Activated CD4-positive, alpha-beta T cell treated with anti-CD3 and anti-CD28 coated beads, Interleukin-10, Interleukin-2, amounts not matched to agents 100 ng/mL and 50 ng/mL, durations not matched to agents 16 hours and 8 hours (primary cell): ENCODE measurements at regions not wholly inside any gene's neighbourhood (a gene's known extent, or its start where the extent isn't known, plus 50 kb on each side); places are given as distances from the start of the nearest gene placed in this dataset.

Experiments used
- DNase-seq: peaks from one replicate; pipeline ENCODE4 v3.0.0-alpha.2; 2020

DNA sequence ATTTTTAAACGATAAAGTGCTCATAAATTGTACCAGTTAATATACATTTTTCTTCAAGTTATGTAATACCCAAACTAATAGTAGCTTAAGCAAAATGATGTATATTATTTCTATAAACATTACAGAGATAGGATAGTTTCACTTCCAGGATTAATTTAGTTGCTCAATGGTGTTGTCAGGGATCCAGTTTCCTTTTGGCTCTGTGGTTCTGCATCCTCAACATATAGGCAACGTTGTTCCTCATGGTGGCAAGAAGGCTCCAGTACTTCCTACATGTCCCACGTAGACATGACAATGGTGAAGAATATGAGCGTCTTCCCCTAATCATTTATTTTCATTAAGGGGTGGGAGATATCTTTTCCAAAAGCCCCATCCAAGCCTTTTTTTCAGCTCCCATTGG, 60.7 kb upstream of the DCD start:
- no peak for DNase-seq

DNA sequence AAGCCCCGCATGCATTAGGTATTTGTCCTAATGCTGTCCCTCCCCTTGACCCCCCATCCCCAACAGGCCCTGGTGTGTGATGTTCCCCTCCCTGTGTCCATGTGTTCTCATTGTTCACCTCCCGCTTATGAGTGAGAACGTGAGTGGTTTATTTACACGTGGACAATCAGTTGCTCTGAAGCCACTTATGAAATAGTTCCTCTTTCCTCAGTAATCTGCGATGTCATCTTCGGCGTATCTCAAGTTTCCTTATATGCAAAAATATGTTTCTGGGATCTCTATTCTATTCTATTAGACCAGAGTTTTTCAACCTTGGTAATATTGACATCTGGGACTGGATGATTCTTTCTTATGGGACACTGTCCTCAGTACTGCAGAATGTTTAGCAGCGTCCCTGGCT, 56.0 kb upstream of the DCD start:
- no peak for DNase-seq

- DNase-seq: peak; percentile 54
These were observed 53.9 kb upstream of the DCD start for GRCh38 chr12:54701940-54702592.

DNA sequence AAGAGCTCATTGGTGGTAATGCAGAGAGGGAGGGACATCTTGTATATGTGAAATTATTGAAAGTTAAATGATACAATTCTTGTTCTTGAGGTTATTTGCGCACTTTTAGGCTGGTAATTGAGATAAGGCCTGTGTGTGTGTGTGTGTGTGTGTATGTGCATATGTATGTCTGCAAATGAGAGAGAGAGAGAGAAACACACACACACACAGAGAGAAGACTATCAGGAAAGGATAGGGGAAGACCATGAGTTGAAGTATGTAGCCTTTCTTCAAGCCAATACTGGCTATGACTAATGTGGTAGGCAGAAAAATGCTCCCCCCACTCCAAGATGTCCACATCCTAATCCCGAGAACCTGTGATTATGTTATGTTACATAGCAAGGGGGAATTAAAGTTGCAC, 52.7 kb upstream of the DCD start:
- no peak for DNase-seq

DNA sequence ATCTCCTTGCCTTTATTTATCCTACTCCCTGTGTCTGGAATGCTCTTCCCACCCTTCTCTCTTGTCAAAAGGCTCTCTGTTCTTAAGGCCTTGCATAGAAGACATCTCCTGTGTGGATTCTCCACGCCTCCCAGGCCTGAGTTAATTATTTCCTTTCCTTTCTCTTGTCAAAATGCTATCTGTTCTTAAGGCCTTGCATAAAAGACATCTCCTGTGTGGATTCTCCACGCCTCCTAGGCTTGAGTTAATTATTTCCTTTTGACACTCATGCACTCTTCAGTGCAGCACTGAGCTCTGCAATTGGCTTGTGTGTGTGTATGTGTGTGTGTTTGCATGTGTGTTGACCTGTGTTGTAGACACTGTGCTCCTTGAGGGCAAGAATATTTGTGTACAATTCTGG, 52.1 kb upstream of the DCD start:
- DNase-seq: no peak
